Fibroblast of lung (primary cell): ENCODE measurements at regions not wholly inside any gene's neighbourhood (a gene's known extent, or its start where the extent isn't known, plus 50 kb on each side); places are given as distances from the start of the nearest gene placed in this dataset.

Source experiments
- DNase-seq, 2 donors: peaks; one replicate each; pipeline versions ENCODE4 v3.0.0 to v3.0.0-alpha.2; 2010; ENCODE audit warnings: low read depth in 2 of 2
- H2AFZ ChIP-seq: 2 replicates; pipeline ENCODE4 v1.5.1; 2012; ENCODE audit warnings: low read length, control low read depth, inconsistent platforms
- H3K27ac ChIP-seq: 2 replicates; pipeline ENCODE4 v1.5.1; 2011; ENCODE audit warnings: low read length, control low read depth; ENCODE audit not compliant: insufficient read depth
- H3K27me3 ChIP-seq: 2 replicates; pipeline ENCODE4 v1.5.1; 2011; ENCODE audit warnings: mild to moderate bottlenecking, low read length; ENCODE audit not compliant: control insufficient read depth, insufficient read depth
- H3K36me3 ChIP-seq: 2 replicates; pipeline ENCODE4 v1.5.1; 2011; ENCODE audit warnings: low read length; ENCODE audit not compliant: control insufficient read depth, insufficient read depth
- H3K4me1 ChIP-seq: 2 replicates; pipeline ENCODE4 v1.5.1; 2011; ENCODE audit warnings: low read length; ENCODE audit not compliant: control insufficient read depth, insufficient read depth; ENCODE audit errors: extremely low read depth
- H3K4me2 ChIP-seq: 2 replicates; pipeline ENCODE4 v1.5.1; 2011; ENCODE audit warnings: low read length, control low read depth; ENCODE audit not compliant: insufficient read depth; ENCODE audit errors: extremely low read depth
- H3K4me3 ChIP-seq, 4 experiments: fragments of 200-600 bp in 1 of 4; sonication (generic) in 1 of 4; replicated peaks in 1 of 4; 2 replicates each; pipeline ENCODE4 v1.5.1; 2011 to 2016; ENCODE audit warnings: low read length in 4 of 4, low read depth in 3 of 4, mild to moderate bottlenecking in 3 of 4, control low read depth in 2 of 4, inconsistent platforms in 1 of 4, mixed read lengths in 1 of 4; ENCODE audit not compliant: insufficient read depth in 1 of 4; ENCODE audit errors: control extremely low read depth in 1 of 4
- H3K79me2 ChIP-seq: 2 replicates; pipeline ENCODE4 v1.5.1; 2012; ENCODE audit warnings: mild to moderate bottlenecking, low read length, inconsistent platforms; ENCODE audit not compliant: control insufficient read depth, insufficient read depth
- H3K9ac ChIP-seq: 2 replicates; pipeline ENCODE4 v1.5.1; 2011; ENCODE audit warnings: mild to moderate bottlenecking, low read length, control low read depth; ENCODE audit not compliant: insufficient read depth
- H3K9me3 ChIP-seq: 2 replicates; pipeline ENCODE4 v1.5.1; 2012; ENCODE audit warnings: low read depth, low read length; ENCODE audit not compliant: control insufficient read depth, insufficient read depth
- H4K20me1 ChIP-seq: 2 replicates; pipeline ENCODE4 v1.5.1; 2011; ENCODE audit warnings: low read length; ENCODE audit not compliant: control insufficient read depth, insufficient read depth; ENCODE audit errors: extremely low read depth
- CTCF ChIP-seq, 2 donors: IDR thresholded peaks in 1 of 2; conservative IDR thresholded peaks in 1 of 2; 1 replicate in 1 of 2; 2 replicates in 1 of 2; pipeline ENCODE4 v1.5.1; 2011 to 2012; ENCODE audit warnings: low read length in 2 of 2, control low read depth in 1 of 2, inconsistent platforms in 1 of 2, low read depth in 1 of 2, mild to moderate bottlenecking in 1 of 2
- EZH2 ChIP-seq: IDR thresholded peaks from 2 replicates; pipeline ENCODE4 v1.5.1; 2012; ENCODE audit warnings: low read length, control low read depth, mild to moderate bottlenecking; ENCODE audit errors: missing control alignments

GRCh38 chr4:132417220-132417619, 731.9 kb upstream of the PCDH10 start:
- no peaks in the 10 kb centered on the region for H3K27me3 ChIP-seq

GRCh38 chr4:132427125-132427524, 722.0 kb upstream of the PCDH10 start:
- Histone ChIP-seq H3K4me2 (no peak overlapping the region), H3K36me3 (no peaks in the 10 kb centered on the region), H3K79me2 (no peaks in the 10 kb centered on the region), H3K4me3 (no peak overlapping the region), H3K9me3 (no peaks in the 10 kb centered on the region), H3K27ac (no peak overlapping the region), H3K4me1 (no peaks in the 10 kb centered on the region), H4K20me1 (no peaks in the 10 kb centered on the region), H3K27me3 (no peaks in the 10 kb centered on the region), H2AFZ (no peak overlapping the region), H3K9ac (no peak overlapping the region)
- no peak for DNase-seq
- TF ChIP-seq CTCF (conservative IDR thresholded peaks at IDR 0.05 in 1 of 2, IDR thresholded peaks at IDR 0.05 in 1 of 2; ENCODE audit: low read depth in 1 of 2, low read length in 2 of 2) (no peak), EZH2 (no peak)

More at GRCh38 chr4:132417220-132417619, 731.9 kb upstream of the PCDH10 start:
- H4K20me1 ChIP-seq: no peaks in the 10 kb centered on the region
- H3K79me2 ChIP-seq: no peaks in the 10 kb centered on the region
- H3K27ac ChIP-seq: no peak overlapping the region
- H3K4me3 ChIP-seq: no peak overlapping the region
- H3K4me1 ChIP-seq: no peaks in the 10 kb centered on the region
- TF ChIP-seq CTCF (conservative IDR thresholded peaks at IDR 0.05 in 1 of 2, IDR thresholded peaks at IDR 0.05 in 1 of 2; ENCODE audit: low read depth in 1 of 2, low read length in 2 of 2) (no peak), EZH2 (no peak)
- no peak overlapping the region for H2AFZ ChIP-seq
- H3K36me3 ChIP-seq: no peaks in the 10 kb centered on the region
- no peak overlapping the region for H3K9ac ChIP-seq
- H3K9me3 ChIP-seq: no peaks in the 10 kb centered on the region
- no peak for DNase-seq
- H3K4me2 ChIP-seq: no peak overlapping the region

- no peaks in the 10 kb centered on the region for H4K20me1 ChIP-seq
- DNase-seq: no peak
- no peaks in the 10 kb centered on the region for H3K9me3 ChIP-seq
- no peak overlapping the region for H3K27ac ChIP-seq
- H2AFZ ChIP-seq: no peak overlapping the region
- H3K79me2 ChIP-seq: no peaks in the 10 kb centered on the region
- no peak for TF ChIP-seq CTCF (conservative IDR thresholded peaks at IDR 0.05 in 1 of 2, IDR thresholded peaks at IDR 0.05 in 1 of 2; ENCODE audit: low read depth in 1 of 2, low read length in 2 of 2)
- TF ChIP-seq EZH2: no peak
- H3K27me3 ChIP-seq: no peaks in the 10 kb centered on the region
- H3K4me1 ChIP-seq: no peaks in the 10 kb centered on the region
- no peak overlapping the region for H3K4me3 ChIP-seq
- no peak overlapping the region for H3K9ac ChIP-seq
- H3K4me2 ChIP-seq: no peak overlapping the region
- H3K36me3 ChIP-seq: no peaks in the 10 kb centered on the region
Measured at GRCh38 chr4:132437117-132437516, 712.0 kb upstream of the PCDH10 start.
